CD4-positive, alpha-beta T cell (primary cell): ENCODE measurements at regions not wholly inside any gene's neighbourhood (a gene's known extent, or its start where the extent isn't known, plus 50 kb on each side); places are given as distances from the start of the nearest gene placed in this dataset.

Source experiments
- ATAC-seq: fragments of 200-7000 bp; cut with Tn5 transposase; one replicate; pipeline ENCODE4 v1.10.0; 2022; ENCODE audit warnings: mild to moderate bottlenecking; ENCODE audit not compliant: poor library complexity
- CTCF ChIA-PET: fragments of 350-600 bp; sonication (Branson Sonifier 250); formaldehyde crosslinking; loops from one replicate; lab custom pipeline; 2021; ENCODE audit warnings: antibody characterized with exemption, inconsistent platforms; lab: Charles Lee
- POLR2A ChIA-PET: fragments of 350-600 bp; sonication (Branson Sonifier 250); formaldehyde crosslinking; loops from one replicate; lab custom pipeline; 2021; ENCODE audit warnings: antibody characterized with exemption, inconsistent platforms; lab: Charles Lee
- DNase-seq, 14 experiments: peaks; one replicate each; pipeline ENCODE4 v3.0.0-alpha.2; 2013 to 2020; ENCODE audit warnings: mixed read lengths in 2 of 14
- H3K27ac ChIP-seq, 2 donors: one replicate each; pipeline versions ENCODE4 v1.5.1 to v1.7.0; 2013; ENCODE audit warnings: low read length in 2 of 2, low read depth in 1 of 2, mild to moderate bottlenecking in 1 of 2
- H3K27me3 ChIP-seq, 2 experiments: 1 replicate in 1 of 2; 2 replicates in 1 of 2; pipeline versions ENCODE4 v1.6.1 to v1.7.0; 2013; ENCODE audit warnings: low read length in 2 of 2, control low read depth in 1 of 2, mild to moderate bottlenecking in 1 of 2, moderate library complexity in 1 of 2; ENCODE audit not compliant: insufficient read depth in 2 of 2, control insufficient read depth in 1 of 2
- H3K36me3 ChIP-seq: one replicate; pipeline ENCODE4 v1.6.1; 2013; ENCODE audit warnings: low read length, control low read depth; ENCODE audit not compliant: insufficient read depth
- H3K4me1 ChIP-seq: one replicate; pipeline ENCODE4 v1.6.1; 2013; ENCODE audit warnings: low read length, control low read depth; ENCODE audit not compliant: insufficient read depth
- H3K4me3 ChIP-seq: one replicate; pipeline ENCODE4 v1.5.1; 2013; ENCODE audit warnings: mild to moderate bottlenecking, low read length, moderate library complexity
- H3K9me3 ChIP-seq, 2 experiments: 1 replicate in 1 of 2; 2 replicates in 1 of 2; pipeline versions ENCODE4 v1.6.1 to v1.7.0; 2013; ENCODE audit warnings: low read length in 2 of 2, mild to moderate bottlenecking in 2 of 2, control low read depth in 1 of 2, moderate library complexity in 1 of 2; ENCODE audit not compliant: control insufficient read depth in 1 of 2, insufficient read depth in 1 of 2
- H3K27ac Mint-ChIP-seq: one replicate; pipeline ENCODE4 v1.8.0; 2020; ENCODE audit warnings: mixed read lengths
- H3K27me3 Mint-ChIP-seq: one replicate; pipeline ENCODE4 v1.8.0; 2021; ENCODE audit warnings: mixed read lengths
- H3K36me3 Mint-ChIP-seq: one replicate; pipeline ENCODE4 v1.8.0; 2021; ENCODE audit warnings: low read depth, mixed read lengths
- H3K4me1 Mint-ChIP-seq: one replicate; pipeline ENCODE4 v1.8.0; 2021; ENCODE audit warnings: low read depth, mixed read lengths
- H3K4me3 Mint-ChIP-seq: one replicate; pipeline ENCODE4 v1.8.0; 2020; ENCODE audit warnings: mild to moderate bottlenecking, mixed read lengths
- H3K9me3 Mint-ChIP-seq: one replicate; pipeline ENCODE4 v1.8.0; 2020; ENCODE audit warnings: mixed read lengths
- CTCF ChIP-seq: fragments of 200-600 bp; IDR thresholded peaks from one replicate; pipeline ENCODE4 v1.8.0; 2022; ENCODE audit warnings: antibody characterized with exemption, mild to moderate bottlenecking
- intact Hi-C, 2 experiments: fragments of 100-400 bp; cut with DNase I in 1 of 2; cut with micrococcal nuclease in 1 of 2; formaldehyde crosslinking; loops; one replicate each; pipeline versions ENCODE4 v1.15.1 to v1.9.0; 2023 to 2025; cut with DNase I, micrococcal nuclease

GRCh38 chr14:49106741-49107667 lies 479.2 kb downstream of the RPS29 start:
- H3K36me3 Mint-ChIP-seq, result no peaks in the 10 kb centered on the region
- Histone ChIP-seq H3K27ac (no peak overlapping the region), H3K4me1 (no peaks in the 10 kb centered on the region), H3K27me3 (no peaks in the 10 kb centered on the region), H3K9me3 (peaks cover 0 to 4% of the 10 kb centered on the region in 2 experiments), H3K36me3 (no peaks in the 10 kb centered on the region), H3K4me3 (no peak overlapping the region)
- no peak overlapping the region for H3K4me3 Mint-ChIP-seq
- no peak for ATAC-seq
- no peak overlapping the region for H3K27ac Mint-ChIP-seq
- intact Hi-C loops, result no loop called here
- peaks cover 3% of the 10 kb centered on the region for H3K9me3 Mint-ChIP-seq
- ChIA-PET CTCF (no interaction called here), POLR2A (no interaction called here)
- DNase-seq, result no peak
- H3K27me3 Mint-ChIP-seq, result peaks cover under 1% of the 10 kb centered on the region
- TF ChIP-seq CTCF, result no peak
- H3K4me1 Mint-ChIP-seq, result no peaks in the 10 kb centered on the region

GRCh38 chr14:49105956-49106355 lies 480.2 kb downstream of the RPS29 start:
- no peak for TF ChIP-seq CTCF
- ATAC-seq (no peak), DNase-seq (no peak)
- H3K36me3 ChIP-seq, result no peaks in the 10 kb centered on the region
- Mint-ChIP-seq H3K4me1 (no peaks in the 10 kb centered on the region), H3K4me3 (no peak overlapping the region), H3K9me3 (peaks cover 3% of the 10 kb centered on the region), H3K36me3 (no peaks in the 10 kb centered on the region), H3K27me3 (no peaks in the 10 kb centered on the region), H3K27ac (no peak overlapping the region)
- peaks cover 0 to 4% of the 10 kb centered on the region in 2 experiments for H3K9me3 ChIP-seq
- no peaks in the 10 kb centered on the region for H3K4me1 ChIP-seq
- H3K4me3 ChIP-seq, result no peak overlapping the region
- intact Hi-C loops, result no loop called here
- POLR2A ChIA-PET, result no interaction called here
- CTCF ChIA-PET, result no interaction called here
- no peak overlapping the region for H3K27ac ChIP-seq
- no peaks in the 10 kb centered on the region for H3K27me3 ChIP-seq

- ChIA-PET CTCF (no interaction called here), POLR2A (no interaction called here)
- no peaks in the 10 kb centered on the region for H3K4me1 Mint-ChIP-seq
- DNase-seq (no peak), ATAC-seq (no peak)
- no peaks in the 10 kb centered on the region for H3K36me3 Mint-ChIP-seq
- peaks cover 0 to 4% of the 10 kb centered on the region in 2 experiments for H3K9me3 ChIP-seq
- H3K9me3 Mint-ChIP-seq, result peaks cover 3% of the 10 kb centered on the region
- H3K4me1 ChIP-seq, result no peaks in the 10 kb centered on the region
- no peaks in the 10 kb centered on the region for H3K27me3 ChIP-seq
- no peak overlapping the region for H3K27ac Mint-ChIP-seq
- no peak overlapping the region for H3K27ac ChIP-seq
- no peaks in the 10 kb centered on the region for H3K27me3 Mint-ChIP-seq
- no peak overlapping the region for H3K4me3 ChIP-seq
- no peak for TF ChIP-seq CTCF
- intact Hi-C loops, result no loop called here
- H3K36me3 ChIP-seq, result no peaks in the 10 kb centered on the region
- H3K4me3 Mint-ChIP-seq, result no peak overlapping the region
These were observed 480.7 kb downstream of the RPS29 start for GRCh38 chr14:49105512-49105911.
